ENCODE measurements at regions not wholly inside any gene's neighbourhood (a gene's known extent, or its start where the extent isn't known, plus 50 kb on each side); places are given as distances from the start of the nearest gene placed in this dataset.

GRCh38 chr21:25214676-25215075 lies 392.6 kb downstream of the MRPL39 start:
- no peaks in the 10 kb centered on the region for H3K79me2 ChIP-seq (ENCODE audit: control insufficient read depth, insufficient read depth, low read length)
- CTCF ChIA-PET: no interaction called here
- BruUV-seq (replicated peaks): no TSS peak

More at GRCh38 chr21:25214676-25215075, 392.6 kb downstream of the MRPL39 start:
- H2AFZ ChIP-seq (ENCODE audit: low read depth, low read length): no peak overlapping the region
- H3K27ac ChIP-seq (ENCODE audit: insufficient read depth, low read depth, low read length): no peak overlapping the region
- no peak overlapping the region for H3K4me3 ChIP-seq (replicated peaks in 1 of 3; ENCODE audit: insufficient read depth in 1 of 3, low read depth in 1 of 3, low read length in 3 of 3)
- FAIRE-seq (no peak), DNase-seq (ENCODE audit: low read depth, low spot score) (no peak)
- H3K36me3 ChIP-seq (ENCODE audit: control insufficient read depth in 2 of 2, extremely low read depth in 1 of 2, insufficient read depth in 2 of 2, low read length in 2 of 2): no peaks in the 10 kb centered on the region
- H3K9me1 ChIP-seq (replicated peaks; ENCODE audit: control insufficient read depth, extremely low read depth, insufficient read depth, low read length): no peaks in the 10 kb centered on the region
- POLR2A ChIA-PET: no interaction called here
- no peak overlapping the region for H3K9ac ChIP-seq (replicated peaks; ENCODE audit: extremely low read depth, insufficient read depth, low read length)
- no peaks in the 10 kb centered on the region for H3K9me3 ChIP-seq (replicated peaks; ENCODE audit: control insufficient read depth, insufficient read depth, low read length)
- no peak overlapping the region for H3K4me2 ChIP-seq (ENCODE audit: insufficient read depth, low read length)
- H4K20me1 ChIP-seq (replicated peaks; ENCODE audit: control insufficient read depth, extremely low read depth, insufficient read depth, low read length): no peaks in the 10 kb centered on the region
- H3K4me1 ChIP-seq (ENCODE audit: control insufficient read depth, extremely low read depth, insufficient read depth, low read length): no peaks in the 10 kb centered on the region
- dilution Hi-C loops (cut with MboI; ENCODE audit: extremely low pct_ligation_motif_present, low sequenced_read_pairs): no loop called here
- intact Hi-C loops (cut with micrococcal nuclease): no loop called here
- no peak for TF ChIP-seq FOS (IDR thresholded peaks at IDR 0.05; ENCODE audit: borderline replicate concordance, insufficient read depth, low read length)
- no peak for TF ChIP-seq EZH2 (IDR thresholded peaks at IDR 0.05; ENCODE audit: borderline replicate concordance, low read depth, low read length, severe bottlenecking)
- TF ChIP-seq POLR2A (IDR thresholded peaks at IDR 0.05; ENCODE audit: low read depth, low read length): no peak
- no peak for TF ChIP-seq POLR2AphosphoS5 (IDR thresholded peaks at IDR 0.05; ENCODE audit: insufficient read depth, low read depth, low read length)
- TF ChIP-seq CTCF (IDR thresholded peaks at IDR 0.05; ENCODE audit: extremely low read depth in 1 of 2, insufficient read depth in 1 of 2, low read depth in 1 of 2, low read length in 2 of 2): no peak
- TF ChIP-seq JUN (IDR thresholded peaks at IDR 0.05; ENCODE audit: borderline replicate concordance, insufficient read depth, insufficient read length, low read depth): no peak
- TF ChIP-seq MAX (IDR thresholded peaks at IDR 0.05; ENCODE audit: insufficient read depth, insufficient read length): no peak
- no peak for TF ChIP-seq MYC (IDR thresholded peaks at IDR 0.05; ENCODE audit: low read depth, low read length)
- no peak for TF ChIP-seq GATA2 (IDR thresholded peaks at IDR 0.05; ENCODE audit: insufficient read depth, insufficient read length, low read depth, low read length)
- no peaks in the 10 kb centered on the region for H3K27me3 ChIP-seq (ENCODE audit: control insufficient read depth in 2 of 2, insufficient read depth in 2 of 2, low read length in 2 of 2)

Measured in endothelial cell of umbilical vein (primary cell).